ENCODE measurements at regions not wholly inside any gene's neighbourhood (a gene's known extent, or its start where the extent isn't known, plus 50 kb on each side); places are given as distances from the start of the nearest gene placed in this dataset.
A peak's percentile ranks its signal among the peaks of the same experiment; 100 is the strongest.

- Histone ChIP-seq H3K4me3 (no peak overlapping the region), H3K9me3 (no peaks in the 10 kb centered on the region), H3K27ac (no peak overlapping the region), H3K4me1 (no peaks in the 10 kb centered on the region), H3K27me3 (no peaks in the 10 kb centered on the region), H3K36me3 (no peaks in the 10 kb centered on the region)
- no peak for DNase-seq
- no peak for TF ChIP-seq POLR2A (IDR thresholded peaks at IDR 0.05)
- no peak for TF ChIP-seq CTCF (IDR thresholded peaks at IDR 0.05)
These were observed 56.3 kb upstream of the ZNF92 start for GRCh38 chr7:65317372-65317771.

DNA sequence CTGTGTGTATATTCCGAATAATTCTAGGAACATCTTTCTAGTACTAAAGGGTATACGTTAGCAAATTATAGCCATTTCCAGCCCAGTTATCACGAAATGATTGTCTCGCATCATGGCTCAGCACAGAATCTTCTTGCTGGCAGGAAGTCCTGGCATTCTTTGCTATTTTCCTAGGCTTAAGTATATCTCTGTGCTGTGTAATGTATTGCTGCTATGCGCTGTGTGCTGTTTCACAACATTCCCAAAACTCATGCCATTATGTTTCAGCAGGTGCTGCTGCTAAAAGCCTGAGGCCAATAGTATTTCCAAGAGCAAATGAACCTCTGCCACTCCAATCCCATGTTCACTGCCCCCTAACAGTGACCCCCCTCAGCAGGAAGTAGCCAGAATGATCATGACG lies 62.9 kb upstream of the ZNF92 start:
- DNase-seq: no peak
- no peak overlapping the region for H3K27ac ChIP-seq
- H3K4me3 ChIP-seq: no peak overlapping the region
- H3K27me3 ChIP-seq: no peaks in the 10 kb centered on the region
- no peaks in the 10 kb centered on the region for H3K4me1 ChIP-seq
- no peaks in the 10 kb centered on the region for H3K36me3 ChIP-seq
- H3K9me3 ChIP-seq: no peaks in the 10 kb centered on the region
- TF ChIP-seq CTCF (IDR thresholded peaks at IDR 0.05) (no peak), POLR2A (IDR thresholded peaks at IDR 0.05) (no peak)

DNA sequence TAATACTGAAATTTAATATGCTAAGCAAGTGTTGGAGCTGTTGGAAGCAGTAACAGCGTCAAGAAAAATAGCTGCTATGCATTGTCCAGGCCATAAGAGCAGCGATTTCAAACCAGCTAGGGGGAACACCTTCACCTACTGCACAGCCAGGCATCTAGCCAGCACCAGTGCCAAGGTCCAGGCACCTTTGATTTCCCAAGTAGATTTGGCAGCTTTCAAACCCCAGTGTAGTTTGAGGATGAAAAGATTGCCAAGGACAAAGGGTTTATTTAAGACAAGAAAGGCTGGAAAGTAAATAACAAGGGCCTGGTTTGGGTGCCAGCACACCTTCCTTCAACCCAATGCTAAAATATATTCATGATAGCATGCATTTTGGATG lies 65.4 kb upstream of the ZNF92 start:
- no peak for DNase-seq
- no peak overlapping the region for H3K4me3 ChIP-seq
- H3K27me3 ChIP-seq: no peaks in the 10 kb centered on the region
- TF ChIP-seq POLR2A (IDR thresholded peaks at IDR 0.05) (no peak), CTCF (IDR thresholded peaks at IDR 0.05) (no peak)
- H3K9me3 ChIP-seq: no peaks in the 10 kb centered on the region
- H3K36me3 ChIP-seq: no peaks in the 10 kb centered on the region
- no peak overlapping the region for H3K27ac ChIP-seq
- no peaks in the 10 kb centered on the region for H3K4me1 ChIP-seq

GRCh38 chr7:65307651-65308299 lies 65.9 kb upstream of the ZNF92 start:
- H3K9me3 ChIP-seq: no peaks in the 10 kb centered on the region
- no peak overlapping the region for H3K27ac ChIP-seq
- TF ChIP-seq CTCF (IDR thresholded peaks at IDR 0.05) (peak; percentile 41 to 85 (median 66)), POLR2A (IDR thresholded peaks at IDR 0.05) (no peak)
- no peaks in the 10 kb centered on the region for H3K27me3 ChIP-seq
- no peaks in the 10 kb centered on the region for H3K4me1 ChIP-seq
- DNase-seq: peak in 2 of 3 donors; percentile 25 to 54
- H3K36me3 ChIP-seq: no peaks in the 10 kb centered on the region
- H3K4me3 ChIP-seq: no peak overlapping the region

DNA sequence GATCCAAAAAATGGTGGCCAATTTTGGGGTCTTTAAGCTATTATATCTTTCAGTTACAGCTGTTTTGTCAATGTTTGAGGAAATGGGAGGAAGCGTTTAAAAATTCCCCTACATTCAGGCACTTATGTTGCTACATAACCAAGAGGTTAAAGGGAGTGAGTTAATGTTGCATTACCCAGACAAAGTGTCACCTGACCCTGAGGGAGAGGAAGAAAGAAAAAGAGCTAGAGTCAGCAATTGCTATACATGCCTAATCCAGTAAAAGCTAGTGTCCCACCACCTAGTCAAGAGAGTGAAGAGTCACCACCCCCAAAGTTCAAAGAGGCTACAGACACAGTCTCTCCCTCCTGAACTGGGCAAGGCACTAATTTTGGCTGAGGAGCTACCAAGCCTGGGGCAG lies 69.5 kb upstream of the ZNF92 start:
- no peak for DNase-seq
- H3K27ac ChIP-seq: no peak overlapping the region
- TF ChIP-seq CTCF (IDR thresholded peaks at IDR 0.05) (no peak), POLR2A (IDR thresholded peaks at IDR 0.05) (no peak)
- no peak overlapping the region for H3K4me3 ChIP-seq
- H3K27me3 ChIP-seq: no peaks in the 10 kb centered on the region
- H3K4me1 ChIP-seq: no peaks in the 10 kb centered on the region
- H3K36me3 ChIP-seq: no peaks in the 10 kb centered on the region
- H3K9me3 ChIP-seq: no peaks in the 10 kb centered on the region

- Histone ChIP-seq H3K4me3 (no peak overlapping the region), H3K9me3 (no peaks in the 10 kb centered on the region), H3K27ac (no peak overlapping the region), H3K36me3 (no peaks in the 10 kb centered on the region), H3K4me1 (no peaks in the 10 kb centered on the region), H3K27me3 (no peaks in the 10 kb centered on the region)
- TF ChIP-seq POLR2A (IDR thresholded peaks at IDR 0.05): no peak
- no peak for TF ChIP-seq CTCF (IDR thresholded peaks at IDR 0.05)
- no peak for DNase-seq
These were observed 70.8 kb upstream of the ZNF92 start for GRCh38 chr7:65302883-65303282.

Measured in Peyer's patch (tissue), 4 donors.